ENCODE measurements at regions not wholly inside any gene's neighbourhood (a gene's known extent, or its start where the extent isn't known, plus 50 kb on each side); places are given as distances from the start of the nearest gene placed in this dataset.
"Not testable (repeated sequence)": the region's sequence is repeated elsewhere in the genome, so short reads cannot be mapped to it uniquely, and the experiment has no call there.

DNA sequence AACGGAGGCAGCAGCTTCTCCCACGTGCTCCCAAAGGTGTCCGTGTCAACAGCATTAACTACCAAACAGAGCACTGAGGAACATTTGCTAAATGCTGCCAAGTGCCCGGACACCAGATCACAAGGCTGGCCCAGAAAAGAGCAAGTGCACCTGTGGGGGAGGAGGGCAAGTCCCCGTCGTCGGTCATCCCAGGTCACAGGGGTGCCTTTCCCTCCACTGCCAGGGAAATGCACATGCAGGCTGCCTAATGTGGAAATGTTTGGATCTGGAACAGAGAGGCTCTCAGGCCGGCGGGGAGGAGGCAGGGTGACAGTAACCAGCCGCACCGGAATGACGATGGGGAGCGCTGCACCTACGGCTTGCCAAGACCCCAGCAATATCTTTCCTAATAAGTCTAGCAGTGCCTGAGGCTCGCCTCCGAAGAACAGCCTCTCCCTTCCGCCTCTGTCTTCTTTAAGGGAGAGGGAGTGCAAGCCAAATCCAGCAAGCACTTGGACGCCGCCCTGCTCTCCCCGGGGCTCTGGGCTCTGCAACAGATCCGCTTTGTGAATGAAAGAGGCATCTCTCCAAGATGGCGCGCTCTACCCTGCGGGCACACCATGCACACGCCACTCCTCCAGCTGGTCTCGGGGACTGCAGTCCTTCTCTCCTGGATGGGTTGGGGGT, 206.3 kb upstream of the IRF2BP2 start:
- H3K4me3 Mint-ChIP-seq; H3K27me3 Mint-ChIP-seq (ENCODE audit: low read depth); H3K27ac Mint-ChIP-seq; H3K36me3 Mint-ChIP-seq; DNase-seq (ENCODE audit: low spot score in 2 of 2, unreplicated experiment in 2 of 2); H3K9me3 Mint-ChIP-seq: not testable (repeated sequence)
- H3K4me1 Mint-ChIP-seq = peaks cover 15% of the 10 kb centered on the region

DNA sequence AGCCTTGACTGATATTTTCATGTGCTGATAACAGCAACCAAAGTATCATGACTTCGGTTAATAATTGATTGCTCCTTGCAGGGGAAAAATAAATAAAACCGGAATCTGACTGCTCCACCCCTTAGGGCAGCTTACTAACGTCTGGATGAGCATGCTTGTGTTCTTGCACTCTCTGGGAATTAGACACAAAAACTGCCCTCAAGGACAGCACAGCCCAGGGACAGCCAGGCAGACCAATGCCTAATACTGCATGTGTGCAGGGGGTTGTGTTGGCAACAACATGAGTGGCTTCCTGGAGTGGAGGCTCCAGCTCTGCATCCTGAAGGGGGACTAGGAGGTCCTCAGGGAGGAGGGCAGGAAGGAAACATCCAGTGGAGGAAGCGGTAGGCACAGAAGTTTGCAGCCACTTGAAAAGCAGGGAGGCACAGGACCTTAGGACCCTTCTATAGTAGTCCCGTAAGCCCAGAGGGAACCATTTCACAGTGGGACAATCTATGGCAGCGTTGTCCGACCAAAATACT, 205.4 kb upstream of the IRF2BP2 start:
- not testable (repeated sequence) for H3K4me3 Mint-ChIP-seq; H3K36me3 Mint-ChIP-seq; H3K27ac Mint-ChIP-seq; H3K9me3 Mint-ChIP-seq; H3K27me3 Mint-ChIP-seq (ENCODE audit: low read depth); DNase-seq (ENCODE audit: low spot score in 2 of 2, unreplicated experiment in 2 of 2)
- peaks cover 15% of the 10 kb centered on the region for H3K4me1 Mint-ChIP-seq

DNA sequence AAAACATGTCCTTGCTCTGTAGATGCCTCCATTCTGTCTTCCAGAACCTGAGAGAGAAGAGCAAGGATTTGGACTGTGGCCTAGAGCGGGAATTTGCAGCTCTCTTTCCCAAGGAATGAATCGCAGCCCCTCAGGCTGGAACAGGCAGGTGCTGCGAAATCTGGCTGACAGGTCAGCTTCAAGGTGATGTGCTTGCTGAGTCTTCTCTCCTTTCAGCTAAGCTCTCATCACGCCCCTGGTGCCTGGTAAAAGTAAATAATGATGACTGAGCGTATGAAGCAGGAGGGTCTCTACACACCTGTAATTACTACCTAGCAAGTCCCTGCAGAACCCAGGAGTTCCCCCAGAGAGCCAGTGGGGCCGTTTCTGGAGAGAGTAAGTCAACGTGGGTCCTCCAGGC, 204.3 kb upstream of the IRF2BP2 start:
- DNase-seq (ENCODE audit: low spot score in 2 of 2, unreplicated experiment in 2 of 2); H3K27ac Mint-ChIP-seq; H3K9me3 Mint-ChIP-seq; H3K27me3 Mint-ChIP-seq (ENCODE audit: low read depth); H3K4me3 Mint-ChIP-seq; H3K36me3 Mint-ChIP-seq: not testable (repeated sequence)
- H3K4me1 Mint-ChIP-seq = peaks cover 15% of the 10 kb centered on the region

DNA sequence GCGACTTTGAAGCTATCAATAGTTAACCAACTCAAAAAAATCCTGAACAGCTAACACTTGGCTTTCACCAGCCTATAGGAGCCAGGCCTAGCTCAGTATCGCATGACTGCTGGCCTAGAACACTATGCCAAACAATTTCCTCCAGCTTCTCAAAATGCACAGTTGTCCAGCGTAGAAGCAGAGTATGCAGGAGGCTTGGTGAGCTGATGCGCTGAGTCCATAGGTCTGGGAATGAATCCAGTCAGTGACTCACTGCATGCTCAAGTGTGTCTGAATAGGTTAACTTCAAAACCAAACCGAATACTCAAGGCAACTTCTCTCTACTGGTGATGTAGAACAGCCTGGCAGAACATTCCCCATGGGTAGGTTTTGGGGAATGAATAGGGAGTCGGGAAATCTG, 201.8 kb upstream of the IRF2BP2 start:
- not testable (repeated sequence) for H3K27me3 Mint-ChIP-seq (ENCODE audit: low read depth); H3K36me3 Mint-ChIP-seq; H3K4me1 Mint-ChIP-seq; H3K27ac Mint-ChIP-seq; H3K9me3 Mint-ChIP-seq; H3K4me3 Mint-ChIP-seq; DNase-seq (ENCODE audit: low spot score in 2 of 2, unreplicated experiment in 2 of 2)

DNA sequence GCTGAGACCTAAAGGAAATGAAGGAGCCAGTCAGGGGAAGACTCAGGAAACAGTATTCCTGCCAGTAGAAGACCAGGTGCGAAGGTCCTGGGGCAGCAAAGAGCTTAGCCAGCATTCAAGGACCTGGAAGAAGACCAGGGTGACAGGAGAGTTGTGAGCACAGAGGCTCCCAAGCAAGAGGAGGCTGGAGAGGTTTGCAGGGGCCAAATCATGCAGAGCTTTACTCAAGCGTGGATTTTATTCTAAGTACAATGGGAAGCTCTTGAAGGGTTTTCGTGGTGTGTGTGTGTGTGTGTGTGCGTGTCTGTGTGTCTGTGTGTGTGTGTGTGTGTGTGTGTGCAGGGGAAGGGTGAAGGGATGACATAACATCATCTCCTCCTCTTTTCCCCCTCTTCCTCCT, 200.7 kb upstream of the IRF2BP2 start:
- DNase-seq (ENCODE audit: low spot score in 2 of 2, unreplicated experiment in 2 of 2); H3K4me1 Mint-ChIP-seq; H3K4me3 Mint-ChIP-seq; H3K27me3 Mint-ChIP-seq (ENCODE audit: low read depth); H3K36me3 Mint-ChIP-seq; H3K27ac Mint-ChIP-seq; H3K9me3 Mint-ChIP-seq: not testable (repeated sequence)

DNA sequence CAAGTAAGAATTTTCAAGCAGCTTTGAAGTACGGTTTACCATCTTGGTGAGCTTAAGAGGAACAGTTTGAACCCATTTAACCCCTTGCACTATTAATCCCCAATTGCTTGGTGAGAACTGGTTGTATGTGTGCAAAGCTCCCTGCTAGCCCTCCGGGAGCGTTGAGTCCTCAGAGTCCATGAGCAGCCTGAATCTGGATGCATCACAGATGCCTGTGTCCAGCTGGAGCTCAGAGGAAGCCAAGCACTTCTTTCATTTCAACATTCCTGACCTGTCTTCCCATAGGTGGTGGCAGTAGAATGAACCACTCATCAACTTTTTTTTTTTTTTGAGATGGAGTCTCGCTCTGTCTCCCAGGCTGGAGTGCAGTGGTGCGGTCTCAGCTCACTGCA, 199.9 kb upstream of the IRF2BP2 start:
- DNase-seq (ENCODE audit: low spot score in 2 of 2, unreplicated experiment in 2 of 2); H3K9me3 Mint-ChIP-seq; H3K36me3 Mint-ChIP-seq: not testable (repeated sequence)

DNA sequence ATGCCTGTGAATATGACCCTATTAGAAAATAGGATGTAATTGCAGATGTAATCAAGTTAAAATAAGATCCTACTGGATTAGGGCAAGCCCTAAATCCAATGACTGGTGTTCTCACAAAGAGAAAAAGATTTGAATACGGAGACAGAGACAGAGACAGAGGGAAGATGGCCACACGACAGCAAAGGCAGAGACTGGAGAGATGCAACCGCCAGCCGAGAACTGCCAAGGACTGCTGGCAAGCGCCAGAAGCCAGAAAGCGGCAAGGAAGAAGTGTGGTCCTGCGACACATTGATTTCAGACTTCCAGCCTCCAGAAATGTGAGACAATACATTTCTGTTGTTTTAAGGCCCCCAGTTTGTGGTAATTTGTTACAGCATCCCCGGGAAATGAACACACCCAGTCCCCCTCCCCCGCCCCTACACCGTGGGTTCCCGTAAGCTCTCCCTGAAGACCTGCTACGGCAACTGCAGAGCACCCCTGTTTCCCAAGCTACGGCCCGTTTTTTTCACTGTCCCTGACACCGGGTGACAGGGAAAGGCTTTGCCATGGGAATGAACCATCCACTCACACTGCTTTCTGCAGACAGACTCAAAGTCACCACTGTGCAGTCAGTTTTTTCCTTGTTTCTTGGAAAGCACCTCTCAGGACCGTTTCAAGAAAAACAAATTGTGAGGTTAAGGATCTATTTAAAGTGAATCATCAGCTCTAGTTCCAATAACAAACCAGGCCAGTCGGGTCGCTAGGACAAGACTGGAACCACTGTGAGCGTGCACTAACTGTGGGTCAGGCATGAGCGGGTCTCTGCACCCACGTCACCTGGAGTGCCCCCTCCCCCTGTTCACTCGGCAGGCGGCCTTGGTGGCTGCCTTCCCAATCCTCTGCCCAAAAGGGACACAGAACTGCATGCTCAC, 199.2 kb upstream of the IRF2BP2 start:
- H3K4me1 Mint-ChIP-seq; H3K36me3 Mint-ChIP-seq; H3K4me3 Mint-ChIP-seq; H3K9me3 Mint-ChIP-seq; DNase-seq (ENCODE audit: low spot score in 2 of 2, unreplicated experiment in 2 of 2); H3K27ac Mint-ChIP-seq; H3K27me3 Mint-ChIP-seq (ENCODE audit: low read depth): not testable (repeated sequence)

More for the DNA sequence above, 199.9 kb upstream of the IRF2BP2 start:
- not testable (repeated sequence) for H3K4me1 Mint-ChIP-seq; H3K4me3 Mint-ChIP-seq; H3K27ac Mint-ChIP-seq; H3K27me3 Mint-ChIP-seq (ENCODE audit: low read depth)

DNA sequence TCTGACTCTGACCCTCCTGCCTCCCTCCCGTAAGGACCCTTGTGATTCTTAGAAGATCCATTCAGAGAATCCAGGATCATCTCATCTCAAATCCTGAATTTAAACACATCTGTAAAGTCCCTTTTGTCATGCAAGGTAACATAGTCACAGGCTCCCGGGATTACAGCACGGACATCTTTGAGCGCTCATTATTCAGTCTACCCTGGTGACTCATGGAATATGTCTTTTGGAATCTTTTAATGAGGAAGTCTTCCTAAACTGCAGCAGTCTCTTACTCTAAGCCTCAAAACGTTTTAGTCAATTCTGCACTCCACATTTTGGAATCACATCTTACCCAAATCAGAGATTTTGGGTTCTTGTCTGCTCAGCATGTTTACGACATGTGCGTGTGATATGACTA, 198.5 kb upstream of the IRF2BP2 start:
- H3K27ac Mint-ChIP-seq; H3K27me3 Mint-ChIP-seq (ENCODE audit: low read depth); H3K4me1 Mint-ChIP-seq; H3K36me3 Mint-ChIP-seq; H3K4me3 Mint-ChIP-seq; H3K9me3 Mint-ChIP-seq; DNase-seq (ENCODE audit: low spot score in 2 of 2, unreplicated experiment in 2 of 2): not testable (repeated sequence)

DNA sequence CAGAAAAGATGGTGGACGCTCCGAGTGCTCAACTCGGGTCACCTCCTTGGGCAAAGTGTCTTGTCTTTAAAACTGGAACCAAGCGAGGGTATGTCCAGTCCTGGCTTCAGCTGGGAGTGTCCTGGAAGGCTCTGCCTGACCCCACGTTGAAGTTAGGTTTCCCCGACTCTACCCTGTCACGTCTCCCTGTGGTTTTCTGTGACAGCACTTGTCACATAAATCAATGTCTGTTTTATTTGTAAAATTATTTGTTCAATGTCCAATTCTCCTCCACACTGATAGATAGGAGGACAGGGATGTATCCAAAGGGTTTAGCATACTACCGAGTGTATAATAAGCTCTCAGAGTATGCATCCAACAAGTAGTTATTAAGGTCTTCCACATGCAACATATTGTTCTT, 197.7 kb upstream of the IRF2BP2 start:
- H3K36me3 Mint-ChIP-seq; H3K4me1 Mint-ChIP-seq; H3K4me3 Mint-ChIP-seq; H3K27ac Mint-ChIP-seq; H3K27me3 Mint-ChIP-seq (ENCODE audit: low read depth); DNase-seq (ENCODE audit: low spot score in 2 of 2, unreplicated experiment in 2 of 2); H3K9me3 Mint-ChIP-seq: not testable (repeated sequence)

DNA sequence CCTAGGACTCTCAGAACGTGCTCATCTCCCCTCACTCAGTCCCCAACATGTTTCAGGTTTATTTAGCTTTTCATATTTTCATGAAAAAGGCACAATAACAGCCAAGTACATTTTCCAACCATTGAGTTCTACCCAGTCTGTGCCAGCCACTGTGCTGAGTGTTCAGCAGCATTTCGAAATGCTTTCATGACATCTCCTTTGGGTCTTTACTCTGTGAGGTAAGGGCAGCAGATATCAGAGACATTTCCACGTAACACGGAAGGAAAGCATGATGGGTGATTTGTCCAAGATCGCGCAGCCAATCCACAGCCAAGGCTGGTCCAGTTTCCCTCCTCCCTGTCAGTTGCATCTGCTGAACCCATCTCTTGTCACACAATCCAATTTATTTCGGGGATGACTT, 192.6 kb upstream of the IRF2BP2 start:
- not testable (repeated sequence) for H3K4me3 Mint-ChIP-seq; H3K9me3 Mint-ChIP-seq; H3K27ac Mint-ChIP-seq; H3K36me3 Mint-ChIP-seq; H3K4me1 Mint-ChIP-seq; H3K27me3 Mint-ChIP-seq (ENCODE audit: low read depth); DNase-seq (ENCODE audit: low spot score in 2 of 2, unreplicated experiment in 2 of 2)

DNA sequence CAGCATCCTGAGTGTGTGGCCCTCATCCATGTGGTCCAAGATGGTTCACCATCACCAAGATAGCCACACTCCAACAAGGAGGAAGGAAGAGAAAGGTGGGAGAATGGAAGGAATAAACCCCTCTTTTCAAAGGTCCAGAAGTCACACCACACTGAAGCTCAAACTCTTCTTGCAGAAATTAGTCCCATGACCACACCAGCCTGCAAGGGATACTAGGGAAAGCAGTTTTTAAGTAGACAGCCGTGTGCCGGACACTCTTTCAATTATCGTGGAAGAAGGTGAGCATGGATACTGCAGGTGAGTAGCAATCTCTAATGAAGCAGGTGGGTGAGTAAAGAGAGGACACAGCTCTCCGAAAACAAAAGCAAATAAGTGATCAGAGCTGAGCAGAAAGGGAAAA, 191.7 kb upstream of the IRF2BP2 start:
- not testable (repeated sequence) for H3K4me1 Mint-ChIP-seq; H3K36me3 Mint-ChIP-seq; H3K27me3 Mint-ChIP-seq (ENCODE audit: low read depth); H3K27ac Mint-ChIP-seq; DNase-seq (ENCODE audit: low spot score in 2 of 2, unreplicated experiment in 2 of 2); H3K9me3 Mint-ChIP-seq; H3K4me3 Mint-ChIP-seq

DNA sequence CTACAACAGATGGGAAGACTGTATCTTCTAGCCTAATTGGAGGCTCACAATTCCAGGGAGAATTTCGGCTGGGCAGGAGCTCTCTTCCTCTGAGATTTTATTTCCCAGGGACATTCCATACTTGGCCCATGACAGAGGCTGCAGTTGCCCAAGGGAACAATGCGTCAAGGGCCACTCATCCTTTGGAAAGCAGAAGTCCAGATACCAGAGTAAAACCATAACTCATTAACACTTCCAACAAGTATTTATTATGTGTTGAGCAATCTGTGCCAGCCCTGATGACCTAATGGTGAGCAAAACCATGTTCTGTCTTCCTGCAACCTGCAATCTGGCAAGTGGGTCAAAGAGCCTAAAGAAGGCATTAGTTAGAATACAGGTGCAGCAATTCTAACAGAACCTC, 191.2 kb upstream of the IRF2BP2 start:
- not testable (repeated sequence) for H3K4me1 Mint-ChIP-seq, H3K9me3 Mint-ChIP-seq

DNA sequence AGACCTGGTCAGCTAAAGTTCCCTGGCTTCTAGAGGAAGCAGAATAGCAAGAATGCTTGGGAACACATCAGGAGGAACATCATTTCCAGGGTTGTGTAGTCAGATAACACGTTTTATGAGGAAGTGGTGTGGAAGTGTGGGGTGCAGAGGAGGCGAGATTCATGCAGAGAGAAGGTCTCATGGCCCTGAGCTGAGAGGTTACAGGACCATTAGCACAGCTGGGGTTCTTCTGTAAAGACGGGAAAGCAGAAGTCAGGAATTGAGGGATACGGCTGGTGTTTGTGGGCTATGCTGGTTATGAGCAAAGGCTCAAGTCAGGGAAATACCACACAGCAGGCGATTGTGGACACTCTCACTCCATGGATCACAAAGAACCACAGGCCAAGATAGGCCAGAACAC, 190.6 kb upstream of the IRF2BP2 start:
- H3K27me3 Mint-ChIP-seq (ENCODE audit: low read depth); H3K9me3 Mint-ChIP-seq; H3K4me3 Mint-ChIP-seq; DNase-seq (ENCODE audit: low spot score in 2 of 2, unreplicated experiment in 2 of 2); H3K27ac Mint-ChIP-seq; H3K36me3 Mint-ChIP-seq; H3K4me1 Mint-ChIP-seq: not testable (repeated sequence)

More for the DNA sequence above, 191.2 kb upstream of the IRF2BP2 start:
- H3K36me3 Mint-ChIP-seq; H3K4me3 Mint-ChIP-seq; H3K27ac Mint-ChIP-seq; H3K27me3 Mint-ChIP-seq (ENCODE audit: low read depth); DNase-seq (ENCODE audit: low spot score in 2 of 2, unreplicated experiment in 2 of 2): not testable (repeated sequence)

DNA sequence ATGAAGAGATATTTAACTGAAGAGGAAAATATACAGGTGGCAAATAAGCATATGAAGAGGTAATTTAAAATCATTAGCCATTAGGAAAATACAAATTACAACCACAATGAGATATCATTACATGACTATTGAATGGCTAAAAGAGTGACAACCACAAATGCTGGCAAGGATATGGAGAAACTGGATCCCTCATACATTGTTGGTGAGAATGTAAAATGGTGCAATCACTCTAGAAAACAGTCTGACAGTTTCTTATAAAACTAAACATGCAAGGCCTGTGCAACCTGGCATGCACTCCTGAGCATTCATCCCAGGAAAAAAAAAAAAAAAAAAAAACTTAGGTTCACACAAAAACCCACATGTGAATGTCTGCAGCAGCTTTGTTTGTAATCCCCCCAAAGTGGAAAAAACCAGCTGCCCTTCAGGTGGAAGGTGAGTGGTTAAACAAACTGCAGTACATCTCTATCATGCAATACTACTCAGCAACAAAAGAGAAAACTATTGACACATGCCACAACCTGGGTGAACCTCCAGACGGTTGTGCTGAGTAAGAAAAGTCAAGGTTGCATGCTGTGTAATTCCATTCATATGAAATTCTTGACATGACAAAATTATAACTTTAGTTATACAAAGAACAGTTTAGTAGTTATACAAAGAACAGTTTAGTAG, 189.2 kb upstream of the IRF2BP2 start:
- DNase-seq (ENCODE audit: low spot score in 2 of 2, unreplicated experiment in 2 of 2); H3K27ac Mint-ChIP-seq; H3K9me3 Mint-ChIP-seq; H3K4me3 Mint-ChIP-seq; H3K36me3 Mint-ChIP-seq; H3K4me1 Mint-ChIP-seq; H3K27me3 Mint-ChIP-seq (ENCODE audit: low read depth): not testable (repeated sequence)
